Omental fat pad (tissue), 3 donors: ENCODE measurements at regions not wholly inside any gene's neighbourhood (a gene's known extent, or its start where the extent isn't known, plus 50 kb on each side); places are given as distances from the start of the nearest gene placed in this dataset.
A peak's percentile ranks its signal among the peaks of the same experiment; 100 is the strongest.

Experiments used
- ATAC-seq: fragments of 150-250 bp; one replicate; pipeline ENCODE4 v1.9.1; 2016; ENCODE audit warnings: mild to moderate bottlenecking, moderate library complexity; ENCODE audit not compliant: low FRiP score
- DNase-seq: peaks from one replicate; pipeline ENCODE4 v3.0.0-alpha.2; 2019; ENCODE audit warnings: low spot score
- CTCF ChIP-seq, 3 donors: fragments of 450-650 bp; IDR thresholded peaks; one replicate each; pipeline ENCODE4 v1.5.1; 2016 to 2017; ENCODE audit warnings: antibody characterized with exemption in 3 of 3, mild to moderate bottlenecking in 3 of 3, moderate library complexity in 2 of 3

GRCh38 chr20:12598894-12599293 lies 409.9 kb upstream of the SPTLC3 start:
- DNase-seq (no peak), ATAC-seq (peak; percentile 51)
- TF ChIP-seq CTCF (IDR thresholded peaks at IDR 0.05): no peak

- DNase-seq (no peak), ATAC-seq (no peak)
- no peak for TF ChIP-seq CTCF (IDR thresholded peaks at IDR 0.05)
Measured at GRCh38 chr20:12599494-12599893, 409.3 kb upstream of the SPTLC3 start.

GRCh38 chr20:12605751-12606150 lies 403.0 kb upstream of the SPTLC3 start:
- DNase-seq (no peak), ATAC-seq (no peak)
- no peak for TF ChIP-seq CTCF (IDR thresholded peaks at IDR 0.05)

GRCh38 chr20:12610871-12611270 lies 397.9 kb upstream of the SPTLC3 start:
- no peak for ATAC-seq
- no peak for TF ChIP-seq CTCF (IDR thresholded peaks at IDR 0.05)
- no peak for DNase-seq

GRCh38 chr20:12614764-12615163 lies 394.0 kb upstream of the SPTLC3 start:
- DNase-seq (no peak), ATAC-seq (no peak)
- no peak for TF ChIP-seq CTCF (IDR thresholded peaks at IDR 0.05)

- no peak for TF ChIP-seq CTCF (IDR thresholded peaks at IDR 0.05)
- ATAC-seq: no peak
- DNase-seq: no peak
Measured at GRCh38 chr20:12617076-12617475, 391.7 kb upstream of the SPTLC3 start.

- ATAC-seq: no peak
- no peak for TF ChIP-seq CTCF (IDR thresholded peaks at IDR 0.05)
- no peak for DNase-seq
Measured at GRCh38 chr20:12623870-12624269, 384.9 kb upstream of the SPTLC3 start.
